Epithelial cell of proximal tubule (primary cell): ENCODE measurements at regions not wholly inside any gene's neighbourhood (a gene's known extent, or its start where the extent isn't known, plus 50 kb on each side); places are given as distances from the start of the nearest gene placed in this dataset.

ENCODE experiments used
- DNase-seq: peaks from one replicate; pipeline ENCODE4 v3.0.0-alpha.2; 2011; ENCODE audit warnings: low read depth
- H3K4me3 ChIP-seq: 2 replicates; pipeline ENCODE4 v1.5.1; 2011; ENCODE audit warnings: low read depth, mild to moderate bottlenecking, low read length
- CTCF ChIP-seq: conservative IDR thresholded peaks from 2 replicates; pipeline ENCODE4 v1.5.1; 2012; ENCODE audit warnings: low read depth, mild to moderate bottlenecking, low read length

- no peak overlapping the region for H3K4me3 ChIP-seq
- no peak for TF ChIP-seq CTCF
- DNase-seq = no peak
These were observed 93.6 kb upstream of the CHODL start for GRCh38 chr21:18151046-18151445.

GRCh38 chr21:18148401-18148800 lies 96.2 kb upstream of the CHODL start:
- no peak for TF ChIP-seq CTCF
- no peak for DNase-seq
- no peak overlapping the region for H3K4me3 ChIP-seq

GRCh38 chr21:18147678-18148077 lies 97.0 kb upstream of the CHODL start:
- H3K4me3 ChIP-seq = no peak overlapping the region
- TF ChIP-seq CTCF = no peak
- no peak for DNase-seq

GRCh38 chr21:18146820-18147219 lies 97.8 kb upstream of the CHODL start:
- DNase-seq = no peak
- no peak for TF ChIP-seq CTCF
- H3K4me3 ChIP-seq = no peak overlapping the region

- H3K4me3 ChIP-seq = no peak overlapping the region
- no peak for TF ChIP-seq CTCF
- DNase-seq = no peak
These were observed 100.3 kb upstream of the CHODL start for GRCh38 chr21:18144339-18144738.

GRCh38 chr21:18142655-18143054 lies 102.0 kb upstream of the CHODL start:
- no peak for DNase-seq
- TF ChIP-seq CTCF = no peak
- no peak overlapping the region for H3K4me3 ChIP-seq

- DNase-seq = no peak
- TF ChIP-seq CTCF = no peak
- H3K4me3 ChIP-seq = no peak overlapping the region
These were observed 106.1 kb upstream of the CHODL start for GRCh38 chr21:18138507-18138906.
